ENCODE measurements at regions not wholly inside any gene's neighbourhood (a gene's known extent, or its start where the extent isn't known, plus 50 kb on each side); places are given as distances from the start of the nearest gene placed in this dataset.
"Not testable (repeated sequence)": the region's sequence is repeated elsewhere in the genome, so short reads cannot be mapped to it uniquely, and the experiment has no call there.

DNA sequence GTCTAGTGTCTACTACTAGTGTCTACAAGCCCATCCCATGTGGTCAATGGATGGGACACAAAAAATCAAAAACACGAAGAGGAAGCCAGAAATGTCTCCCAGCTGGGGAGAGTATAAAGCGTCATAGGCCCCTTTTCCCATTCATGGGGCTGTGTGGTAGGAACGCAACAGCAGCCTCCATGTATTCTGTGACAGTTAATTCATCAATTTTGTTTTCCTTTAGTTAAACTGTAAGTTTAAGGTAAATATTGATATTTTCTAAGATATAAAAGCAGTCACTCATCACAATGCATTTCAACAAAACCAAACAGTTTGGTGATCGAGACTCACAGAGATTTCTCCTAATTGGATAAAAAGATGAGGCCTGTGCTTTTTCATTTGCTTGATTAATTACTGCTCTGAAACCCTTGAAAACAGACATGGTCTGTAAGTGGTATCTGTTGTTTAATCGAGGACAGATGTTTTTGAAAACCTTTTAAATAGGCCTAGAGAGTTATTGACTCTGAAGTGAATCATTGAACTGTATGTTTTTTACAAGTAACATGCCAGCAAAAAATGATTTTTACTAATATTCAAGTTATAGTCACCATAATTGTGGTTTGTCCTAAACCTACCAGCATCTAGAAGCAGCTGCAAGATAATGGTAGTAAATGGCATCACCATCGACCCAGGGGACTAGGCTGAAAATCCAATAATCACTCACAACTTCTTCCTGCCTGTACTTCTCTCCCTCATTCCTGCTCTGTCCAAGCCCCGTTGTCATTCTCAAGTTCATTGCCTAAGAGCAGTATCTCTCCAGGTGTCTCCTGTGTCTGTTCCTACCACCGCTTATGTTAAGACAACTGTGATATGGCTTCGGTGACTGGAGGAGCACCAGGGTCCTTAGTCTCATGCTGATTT lies 87.7 kb upstream of the SHISA3 start:
- H3K4me3 ChIP-seq (ENCODE audit: insufficient read depth, low read depth, low read length): no peak overlapping the region
- no peaks in the 10 kb centered on the region for H3K27me3 ChIP-seq (ENCODE audit: control insufficient read depth, insufficient read depth, low read length)
- no peak for DNase-seq
- no peaks in the 10 kb centered on the region for H3K36me3 ChIP-seq (replicated peaks; ENCODE audit: control insufficient read depth, insufficient read depth, low read length)

DNA sequence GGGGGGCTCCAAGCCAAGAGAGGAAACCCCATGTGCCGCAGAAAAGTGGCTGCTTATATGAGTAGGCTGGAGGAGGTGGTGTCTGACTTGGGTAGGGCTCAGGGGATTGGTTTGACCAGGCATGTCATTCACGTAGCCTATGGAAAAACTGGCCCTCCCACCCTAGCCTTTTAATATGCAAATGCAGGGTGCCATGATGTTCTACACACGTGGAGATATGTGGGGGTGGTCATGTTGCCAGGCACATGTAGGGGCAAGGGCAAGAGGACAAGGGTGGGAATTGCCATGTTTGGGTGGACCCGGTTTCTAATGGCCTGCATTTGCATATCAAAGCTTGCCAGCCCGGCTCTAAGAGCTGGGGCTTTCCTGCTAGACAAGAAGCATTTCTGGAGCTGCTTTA lies 86.9 kb upstream of the SHISA3 start:
- H3K27me3 ChIP-seq (ENCODE audit: control insufficient read depth, insufficient read depth, low read length): no peaks in the 10 kb centered on the region
- H3K36me3 ChIP-seq (replicated peaks; ENCODE audit: control insufficient read depth, insufficient read depth, low read length): no peaks in the 10 kb centered on the region
- DNase-seq: no peak
- no peak overlapping the region for H3K4me3 ChIP-seq (ENCODE audit: insufficient read depth, low read depth, low read length)

DNA sequence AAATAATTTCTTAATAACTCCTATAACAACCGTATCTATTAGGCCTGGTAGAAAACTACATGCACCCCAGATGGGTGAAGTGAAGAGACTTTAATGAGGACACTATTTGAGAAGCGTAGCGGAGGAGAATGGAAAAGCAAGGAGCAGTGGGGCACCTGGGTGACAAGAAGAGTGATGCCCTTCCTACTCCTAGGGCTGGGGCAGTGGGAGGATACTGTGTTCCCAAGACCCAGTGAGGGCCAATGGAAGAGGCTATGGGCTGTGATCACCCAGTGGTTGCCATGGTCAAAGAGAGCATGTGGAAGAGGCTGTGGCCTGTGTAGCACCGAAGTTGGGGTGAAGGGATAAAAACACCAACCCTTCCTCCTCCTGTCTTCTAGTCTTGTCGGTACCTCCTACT lies 86.5 kb upstream of the SHISA3 start:
- no peak for DNase-seq
- H3K36me3 ChIP-seq (replicated peaks; ENCODE audit: control insufficient read depth, insufficient read depth, low read length): no peaks in the 10 kb centered on the region
- no peaks in the 10 kb centered on the region for H3K27me3 ChIP-seq (ENCODE audit: control insufficient read depth, insufficient read depth, low read length)
- H3K4me3 ChIP-seq (ENCODE audit: insufficient read depth, low read depth, low read length): no peak overlapping the region

DNA sequence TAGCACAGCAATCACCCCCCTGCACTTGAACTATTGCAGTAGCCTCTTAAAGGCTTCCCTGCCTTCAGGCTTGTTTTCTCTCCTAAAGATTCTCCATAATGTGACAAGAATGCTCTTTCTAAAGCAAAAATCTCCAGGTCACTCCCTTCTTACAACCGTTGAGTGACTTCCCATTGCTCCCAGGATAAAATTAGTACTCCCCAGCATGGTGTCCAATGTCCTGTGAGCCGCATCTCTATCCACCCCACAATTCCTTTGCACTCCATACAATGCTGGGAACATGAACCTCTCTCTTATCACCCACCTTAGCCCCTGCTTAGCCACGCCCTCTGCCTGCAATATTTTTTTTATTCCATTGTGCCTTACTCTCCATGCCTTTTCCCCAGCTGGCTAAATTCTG lies 85.7 kb upstream of the SHISA3 start:
- DNase-seq: no peak
- H3K27me3 ChIP-seq (ENCODE audit: control insufficient read depth, insufficient read depth, low read length): no peaks in the 10 kb centered on the region
- H3K36me3 ChIP-seq (replicated peaks; ENCODE audit: control insufficient read depth, insufficient read depth, low read length): no peaks in the 10 kb centered on the region
- no peak overlapping the region for H3K4me3 ChIP-seq (ENCODE audit: insufficient read depth, low read depth, low read length)

DNA sequence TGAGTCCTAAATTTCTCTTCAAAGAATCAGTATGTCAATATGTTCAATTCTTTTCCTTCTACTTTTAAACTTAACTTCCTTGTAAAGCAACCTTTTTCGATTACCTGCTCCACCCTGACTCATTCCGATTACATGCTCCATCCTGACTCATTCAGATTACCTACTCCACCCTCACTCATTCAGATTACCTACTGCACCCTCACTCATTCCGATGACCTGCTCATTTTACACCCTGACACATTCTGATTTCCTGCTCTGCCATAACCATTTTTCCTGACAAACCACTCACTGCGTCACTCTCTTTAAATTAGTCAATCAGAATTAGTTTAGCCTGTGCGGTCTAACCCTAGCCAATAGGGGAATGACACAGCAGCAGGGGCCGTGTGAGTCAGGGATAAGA lies 83.9 kb upstream of the SHISA3 start:
- H3K27me3 ChIP-seq (ENCODE audit: control insufficient read depth, insufficient read depth, low read length); H3K36me3 ChIP-seq (replicated peaks; ENCODE audit: control insufficient read depth, insufficient read depth, low read length); DNase-seq; H3K4me3 ChIP-seq (ENCODE audit: insufficient read depth, low read depth, low read length): not testable (repeated sequence)

DNA sequence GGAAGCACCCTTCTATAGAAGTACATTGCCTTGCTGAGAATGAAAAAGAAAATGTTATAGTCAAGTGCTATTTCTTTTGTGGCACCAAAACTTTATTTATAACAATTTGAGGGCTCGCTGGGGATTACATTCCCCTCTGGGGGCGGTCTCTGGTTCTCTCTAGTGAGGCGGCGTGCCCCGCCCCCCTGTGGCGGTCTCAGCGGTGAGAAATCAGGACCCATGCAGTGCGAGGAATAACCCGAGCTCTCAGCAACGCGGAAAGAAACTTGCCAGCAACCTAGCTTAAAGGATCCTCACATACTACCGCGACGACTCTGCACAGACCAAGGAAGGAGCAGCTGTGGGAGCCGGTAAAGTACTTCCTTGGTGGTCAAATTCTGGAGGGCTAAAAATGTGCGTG lies 83.4 kb upstream of the SHISA3 start:
- no peaks in the 10 kb centered on the region for H3K27me3 ChIP-seq (ENCODE audit: control insufficient read depth, insufficient read depth, low read length)
- DNase-seq: no peak
- no peaks in the 10 kb centered on the region for H3K36me3 ChIP-seq (replicated peaks; ENCODE audit: control insufficient read depth, insufficient read depth, low read length)
- no peak overlapping the region for H3K4me3 ChIP-seq (ENCODE audit: insufficient read depth, low read depth, low read length)

DNA sequence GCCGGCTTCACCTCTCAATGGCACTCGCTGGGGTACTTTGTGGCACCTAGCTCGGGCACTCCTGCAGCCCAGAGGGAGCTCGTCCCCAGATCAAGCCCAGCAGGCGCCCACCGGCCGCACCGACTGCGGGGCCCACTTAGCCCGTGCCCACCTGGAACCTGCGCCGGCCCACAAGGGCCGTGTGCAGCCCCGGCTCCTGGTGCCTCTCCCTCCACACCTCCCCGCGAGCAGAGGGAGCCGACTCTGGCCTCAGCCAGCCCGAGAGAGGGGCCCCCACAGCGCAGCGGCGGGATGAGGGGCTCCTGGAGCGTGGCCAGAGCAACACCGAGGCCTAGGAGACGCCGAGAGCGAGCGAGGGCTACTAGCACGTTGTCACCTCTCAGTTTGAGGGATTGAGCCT lies 82.1 kb upstream of the SHISA3 start:
- H3K27me3 ChIP-seq (ENCODE audit: control insufficient read depth, insufficient read depth, low read length): no peaks in the 10 kb centered on the region

DNA sequence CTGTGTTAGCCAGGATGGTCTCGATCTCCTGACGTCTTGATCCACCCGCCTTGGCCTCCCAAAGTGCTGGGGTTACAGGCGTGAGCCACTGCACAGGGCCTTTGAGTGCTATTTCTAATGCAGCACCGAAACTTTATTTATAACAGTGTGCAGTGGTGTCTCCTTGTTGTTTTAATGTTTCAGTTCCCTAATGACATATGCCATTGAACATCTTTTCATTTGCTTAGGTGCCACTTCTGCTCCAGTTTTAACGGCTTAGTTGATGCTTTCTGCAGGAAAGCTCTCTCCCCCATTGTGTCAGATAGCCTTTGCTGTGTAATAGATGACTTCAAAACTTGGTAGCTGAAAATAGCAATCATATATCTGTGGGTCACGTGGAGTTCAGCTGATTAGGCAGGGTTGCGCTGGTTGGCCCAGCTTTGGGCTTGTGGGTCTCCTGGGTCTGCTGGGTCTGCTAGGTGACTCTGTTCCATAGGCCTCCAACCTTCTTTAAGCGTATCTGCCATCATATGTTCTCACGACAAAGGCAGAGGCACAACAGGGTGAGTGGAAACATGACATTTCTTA lies 76.4 kb upstream of the SHISA3 start:
- DNase-seq: no peak
- no peak overlapping the region for H3K4me3 ChIP-seq (ENCODE audit: insufficient read depth, low read depth, low read length)
- no peaks in the 10 kb centered on the region for H3K27me3 ChIP-seq (ENCODE audit: control insufficient read depth, insufficient read depth, low read length)
- H3K36me3 ChIP-seq (replicated peaks; ENCODE audit: control insufficient read depth, insufficient read depth, low read length): no peaks in the 10 kb centered on the region

More for the DNA sequence above, 82.1 kb upstream of the SHISA3 start:
- no peak overlapping the region for H3K4me3 ChIP-seq (ENCODE audit: insufficient read depth, low read depth, low read length)
- no peaks in the 10 kb centered on the region for H3K36me3 ChIP-seq (replicated peaks; ENCODE audit: control insufficient read depth, insufficient read depth, low read length)
- DNase-seq: no peak

DNA sequence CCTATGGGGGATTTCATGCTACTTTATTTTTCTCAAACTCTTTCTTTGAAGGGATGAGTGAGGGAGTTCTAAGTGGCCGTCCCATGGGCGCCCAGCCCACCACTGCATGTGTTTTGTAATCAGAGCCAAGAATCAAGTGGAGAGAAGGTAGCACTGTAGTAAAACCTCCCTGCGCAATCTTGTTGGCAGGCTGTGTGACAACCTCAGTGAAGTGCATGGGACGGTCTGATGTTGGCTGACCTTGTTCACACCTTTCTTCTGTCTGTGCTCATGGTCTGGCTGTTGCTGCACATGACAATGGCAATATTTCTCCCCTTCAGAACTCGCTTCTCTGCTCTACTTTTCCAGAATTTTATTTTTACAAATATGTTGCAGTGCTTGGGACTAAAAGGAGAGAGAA lies 71.2 kb upstream of the SHISA3 start:
- no peaks in the 10 kb centered on the region for H3K36me3 ChIP-seq (replicated peaks; ENCODE audit: control insufficient read depth, insufficient read depth, low read length)
- no peaks in the 10 kb centered on the region for H3K27me3 ChIP-seq (ENCODE audit: control insufficient read depth, insufficient read depth, low read length)
- H3K4me3 ChIP-seq (ENCODE audit: insufficient read depth, low read depth, low read length): no peak overlapping the region
- no peak for DNase-seq

DNA sequence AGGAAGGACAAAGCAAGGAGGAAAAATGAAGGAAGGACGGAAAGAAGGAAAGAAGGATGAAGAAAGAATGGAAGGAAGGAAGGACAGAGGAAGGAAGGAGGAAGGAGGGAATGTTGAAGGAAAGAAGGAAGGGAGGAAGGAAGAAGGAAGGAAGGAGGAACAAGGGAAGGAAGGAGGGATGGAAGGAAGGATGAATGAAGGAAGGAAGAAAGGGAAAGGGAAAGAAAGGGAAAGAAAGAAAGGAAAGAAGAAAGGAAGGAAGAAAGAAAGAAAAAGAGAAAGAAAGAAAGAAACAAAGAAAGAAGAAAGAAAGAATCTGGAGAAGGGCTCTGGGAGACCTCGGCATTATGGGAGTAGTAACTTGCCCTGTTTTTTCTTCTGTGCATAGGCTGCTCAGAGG lies 70.8 kb upstream of the SHISA3 start:
- Histone ChIP-seq H3K4me3 (ENCODE audit: insufficient read depth, low read depth, low read length) (no peak overlapping the region), H3K36me3 (replicated peaks; ENCODE audit: control insufficient read depth, insufficient read depth, low read length) (no peaks in the 10 kb centered on the region), H3K27me3 (ENCODE audit: control insufficient read depth, insufficient read depth, low read length) (no peaks in the 10 kb centered on the region)
- DNase-seq: no peak

DNA sequence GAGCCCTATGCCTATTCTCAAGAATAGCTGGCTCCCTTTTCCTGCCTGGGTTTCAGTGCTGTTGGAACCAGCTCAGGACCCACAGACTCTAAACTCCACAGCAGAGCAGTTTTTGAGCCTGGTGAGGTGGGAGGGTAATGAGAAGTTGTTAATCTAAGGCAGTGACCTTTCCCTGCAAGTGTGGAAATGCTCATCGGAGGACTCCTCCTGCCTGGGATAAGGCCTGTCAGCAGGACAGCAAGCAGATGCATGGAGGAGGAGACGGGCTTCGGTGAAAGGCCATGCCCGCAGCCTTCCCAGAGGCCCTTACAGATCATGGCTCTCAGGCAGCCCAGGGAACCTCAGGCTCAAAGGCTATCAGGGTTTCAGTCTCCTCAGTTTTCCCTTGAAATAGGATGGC lies 70.0 kb upstream of the SHISA3 start:
- no peaks in the 10 kb centered on the region for H3K27me3 ChIP-seq (ENCODE audit: control insufficient read depth, insufficient read depth, low read length)
- H3K4me3 ChIP-seq (ENCODE audit: insufficient read depth, low read depth, low read length): no peak overlapping the region
- no peak for DNase-seq
- no peaks in the 10 kb centered on the region for H3K36me3 ChIP-seq (replicated peaks; ENCODE audit: control insufficient read depth, insufficient read depth, low read length)

DNA sequence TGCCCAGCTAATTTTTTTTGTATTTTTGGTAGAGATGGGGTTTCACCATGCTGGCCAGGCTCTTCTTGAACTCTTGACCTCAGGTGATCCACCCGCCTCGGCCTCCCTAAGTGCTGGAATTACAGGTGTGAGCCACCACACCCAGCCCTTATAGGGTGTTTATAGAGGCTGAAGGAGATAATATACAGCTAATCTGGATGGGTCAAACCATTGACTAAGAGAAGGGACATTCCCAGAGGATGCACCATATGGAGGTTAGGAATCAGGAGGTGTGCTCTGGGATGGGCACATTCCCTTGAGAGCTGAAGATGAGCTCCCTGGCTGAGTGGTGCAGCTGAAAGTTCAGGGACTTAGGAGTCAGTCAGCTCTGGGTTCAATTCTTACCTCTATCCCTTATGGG lies 68.3 kb upstream of the SHISA3 start:
- no peaks in the 10 kb centered on the region for H3K27me3 ChIP-seq (ENCODE audit: control insufficient read depth, insufficient read depth, low read length)
- no peak for DNase-seq
- no peak overlapping the region for H3K4me3 ChIP-seq (ENCODE audit: insufficient read depth, low read depth, low read length)
- H3K36me3 ChIP-seq (replicated peaks; ENCODE audit: control insufficient read depth, insufficient read depth, low read length): no peaks in the 10 kb centered on the region

DNA sequence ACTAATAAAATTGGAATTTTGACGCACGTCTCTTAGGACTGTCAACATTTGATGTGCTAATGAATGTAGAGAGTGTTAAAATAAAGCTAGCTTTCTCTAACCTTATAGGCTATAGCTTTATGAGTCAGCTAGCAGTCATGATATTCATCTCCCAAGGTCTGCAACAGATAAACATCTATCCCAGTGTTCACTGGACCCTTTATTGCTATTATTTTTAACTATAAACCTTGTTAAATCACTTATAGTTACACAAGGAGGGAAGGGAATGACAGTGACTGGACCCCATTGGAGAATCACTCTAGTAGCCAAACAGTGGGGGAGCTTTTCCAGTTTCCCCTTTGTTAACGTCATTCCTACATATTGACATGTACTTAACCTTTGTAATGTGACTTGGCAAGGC lies 67.9 kb upstream of the SHISA3 start:
- DNase-seq: no peak
- Histone ChIP-seq H3K36me3 (replicated peaks; ENCODE audit: control insufficient read depth, insufficient read depth, low read length) (no peaks in the 10 kb centered on the region), H3K4me3 (ENCODE audit: insufficient read depth, low read depth, low read length) (no peak overlapping the region), H3K27me3 (ENCODE audit: control insufficient read depth, insufficient read depth, low read length) (no peaks in the 10 kb centered on the region)

DNA sequence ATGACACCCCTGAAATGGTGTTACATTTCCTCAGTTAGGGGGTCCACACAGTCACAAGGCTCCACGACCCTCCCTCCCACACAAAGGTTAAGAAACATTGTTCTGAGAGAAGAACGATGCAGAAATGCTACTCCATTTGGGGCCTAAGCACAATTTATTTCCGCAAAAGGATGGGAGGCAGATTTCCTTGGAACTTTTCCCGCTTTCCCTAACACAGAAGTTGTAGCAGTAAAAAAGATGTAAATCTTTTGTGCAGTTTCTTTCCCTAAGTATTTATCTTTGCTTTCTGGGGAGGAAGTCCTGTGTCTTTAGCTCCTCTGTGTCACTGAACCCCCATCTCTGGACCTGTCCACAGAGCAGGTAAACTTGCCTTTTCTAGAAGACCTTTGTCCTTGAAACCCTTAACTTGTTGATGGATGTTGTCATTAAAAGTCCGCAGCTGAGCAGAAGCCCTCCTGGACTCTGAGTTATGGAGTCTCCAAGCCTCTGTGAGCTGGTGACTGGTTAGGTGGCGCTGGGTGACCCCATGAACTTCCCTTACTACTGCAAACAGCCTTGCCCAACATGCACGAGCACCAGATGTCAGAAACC lies 67.2 kb upstream of the SHISA3 start:
- Histone ChIP-seq H3K27me3 (ENCODE audit: control insufficient read depth, insufficient read depth, low read length) (no peaks in the 10 kb centered on the region), H3K36me3 (replicated peaks; ENCODE audit: control insufficient read depth, insufficient read depth, low read length) (no peaks in the 10 kb centered on the region), H3K4me3 (ENCODE audit: insufficient read depth, low read depth, low read length) (no peak overlapping the region)
- DNase-seq: no peak

DNA sequence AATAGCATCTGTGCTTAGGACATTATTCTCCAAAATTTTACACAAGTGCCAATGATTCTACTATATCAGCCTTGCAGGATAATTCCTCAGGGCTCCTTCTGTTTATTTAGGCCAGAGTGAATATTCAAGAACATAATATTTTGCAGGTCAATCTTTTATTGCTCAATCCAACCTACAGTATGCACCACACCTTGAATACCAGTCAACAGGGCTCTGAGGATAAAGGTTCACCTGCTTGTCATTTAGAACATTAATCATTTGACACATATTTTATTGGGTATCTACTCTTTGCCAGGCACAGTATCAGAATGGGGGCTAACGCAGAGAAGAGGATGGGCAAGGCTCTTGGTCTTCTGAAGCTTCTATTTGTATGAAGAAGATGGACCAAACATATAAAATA lies 66.2 kb upstream of the SHISA3 start:
- DNase-seq: no peak
- H3K4me3 ChIP-seq (ENCODE audit: insufficient read depth, low read depth, low read length): no peak overlapping the region
- H3K27me3 ChIP-seq (ENCODE audit: control insufficient read depth, insufficient read depth, low read length): no peaks in the 10 kb centered on the region
- no peaks in the 10 kb centered on the region for H3K36me3 ChIP-seq (replicated peaks; ENCODE audit: control insufficient read depth, insufficient read depth, low read length)

Measured in H7 (cell line).